IPS-15b (cell line): ENCODE measurements at regions not wholly inside any gene's neighbourhood (a gene's known extent, or its start where the extent isn't known, plus 50 kb on each side); places are given as distances from the start of the nearest gene placed in this dataset.

Source experiments
- H3K27me3 ChIP-seq: one replicate; pipeline ENCODE4 v1.6.1; 2013; ENCODE audit warnings: low read length; ENCODE audit not compliant: control insufficient read depth, insufficient read depth
- H3K36me3 ChIP-seq: one replicate; pipeline ENCODE4 v1.6.1; 2013; ENCODE audit warnings: low read length; ENCODE audit not compliant: control insufficient read depth, insufficient read depth
- H3K4me1 ChIP-seq: one replicate; pipeline ENCODE4 v1.6.1; 2013; ENCODE audit warnings: mild to moderate bottlenecking, low read length; ENCODE audit not compliant: control insufficient read depth, insufficient read depth
- H3K4me3 ChIP-seq: one replicate; pipeline ENCODE4 v1.5.1; 2013; ENCODE audit warnings: low read depth, low read length
- H3K9ac ChIP-seq: one replicate; pipeline ENCODE4 v1.6.1; 2013; ENCODE audit warnings: low read depth, mild to moderate bottlenecking, low read length
- H3K9me3 ChIP-seq: one replicate; pipeline ENCODE4 v1.6.1; 2013; ENCODE audit warnings: mild to moderate bottlenecking, low read length; ENCODE audit not compliant: control insufficient read depth, insufficient read depth

DNA sequence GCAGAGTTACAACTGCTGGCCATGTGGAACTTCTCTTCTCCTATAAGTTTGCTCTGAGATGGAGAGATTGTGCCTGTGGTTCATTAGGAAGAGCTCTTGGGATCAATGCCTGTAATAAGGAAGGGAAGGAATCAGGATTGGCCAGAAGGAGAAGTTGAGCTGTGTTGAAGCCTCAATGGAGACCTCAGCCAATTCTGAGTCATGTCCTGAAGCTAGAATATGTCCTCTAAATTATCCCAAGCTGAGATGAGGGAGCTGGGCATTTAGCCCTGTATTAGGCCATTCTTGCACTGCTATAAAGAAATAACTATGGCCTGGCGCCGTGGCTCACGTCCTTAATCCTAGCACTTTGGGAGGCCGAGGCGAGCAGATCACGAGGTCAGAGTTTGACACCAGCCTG is 85.4 kb upstream of the DHX15 start:
- no peak overlapping the region for H3K4me3 ChIP-seq
- peaks cover 2% of the 10 kb centered on the region for H3K4me1 ChIP-seq
- H3K27me3 ChIP-seq = no peaks in the 10 kb centered on the region
- no peaks in the 10 kb centered on the region for H3K9me3 ChIP-seq
- H3K9ac ChIP-seq = no peak overlapping the region
- H3K36me3 ChIP-seq = no peaks in the 10 kb centered on the region

DNA sequence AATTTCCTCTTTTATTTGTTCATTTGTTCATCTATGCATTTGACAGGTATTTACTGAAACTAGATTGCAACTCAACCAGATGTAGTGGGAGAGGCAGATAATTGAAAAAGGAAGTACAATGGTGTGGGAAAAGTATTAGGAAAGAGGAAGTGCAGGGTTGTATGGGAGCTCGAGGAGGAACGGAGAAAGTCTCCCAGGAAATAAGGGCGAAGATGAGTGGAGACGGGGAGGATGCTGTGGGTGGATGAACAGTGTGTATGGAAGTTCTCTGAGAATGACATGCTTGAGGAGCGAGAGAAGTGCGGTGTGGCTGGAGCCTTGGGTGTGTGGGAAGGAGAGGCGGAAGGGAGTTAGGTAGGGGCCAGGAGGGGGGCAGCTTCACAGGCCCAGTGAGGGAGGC is 87.5 kb upstream of the DHX15 start:
- no peaks in the 10 kb centered on the region for H3K27me3 ChIP-seq
- H3K9ac ChIP-seq = no peak overlapping the region
- H3K9me3 ChIP-seq = peaks cover 4% of the 10 kb centered on the region
- no peak overlapping the region for H3K4me3 ChIP-seq
- H3K4me1 ChIP-seq = peaks cover 2% of the 10 kb centered on the region
- no peaks in the 10 kb centered on the region for H3K36me3 ChIP-seq

DNA sequence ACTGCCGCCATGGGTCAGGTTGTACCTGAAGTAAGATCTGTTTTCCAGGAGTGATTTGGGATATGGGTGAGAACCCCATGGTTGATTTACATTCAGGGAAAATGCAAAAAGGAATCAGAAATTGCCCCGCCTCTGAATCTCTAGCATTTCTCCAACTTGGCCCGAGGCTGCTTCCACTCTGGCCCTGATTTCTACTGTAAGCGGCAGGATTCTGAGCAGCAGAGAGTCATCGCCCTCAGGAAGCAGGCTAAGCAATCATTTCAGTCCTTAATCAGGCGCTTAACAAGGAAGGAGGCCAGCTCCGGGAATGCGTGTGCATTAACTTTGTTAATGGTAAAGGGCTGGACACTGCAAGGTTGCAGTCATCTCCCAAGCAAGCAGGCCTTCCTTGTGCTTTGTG is 88.5 kb upstream of the DHX15 start:
- Histone ChIP-seq H3K36me3 (no peaks in the 10 kb centered on the region), H3K9me3 (peaks cover 4% of the 10 kb centered on the region), H3K9ac (no peak overlapping the region), H3K4me1 (peaks cover 2% of the 10 kb centered on the region), H3K4me3 (no peak overlapping the region), H3K27me3 (no peaks in the 10 kb centered on the region)

DNA sequence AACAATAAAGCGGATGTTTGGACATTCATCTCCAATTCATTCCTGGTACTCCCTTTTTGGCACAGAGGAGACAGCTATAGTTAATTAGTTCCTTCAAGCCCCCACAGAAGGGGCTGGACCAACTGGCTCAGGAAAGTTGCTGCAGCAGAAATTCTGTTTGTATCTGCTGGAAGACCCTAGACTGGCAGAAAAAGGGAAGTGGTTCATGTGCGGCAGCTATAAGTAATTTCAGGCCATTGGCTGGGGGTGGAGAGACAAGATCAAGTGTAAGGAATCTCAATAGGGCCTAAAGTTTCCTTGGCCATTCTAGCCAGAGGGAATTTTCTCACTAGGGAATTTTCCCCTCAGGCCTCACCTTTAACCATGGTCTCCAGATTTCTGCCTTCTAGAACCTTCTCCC is 89.9 kb upstream of the DHX15 start:
- Histone ChIP-seq H3K9ac (no peak overlapping the region), H3K36me3 (no peaks in the 10 kb centered on the region), H3K4me3 (no peak overlapping the region), H3K27me3 (no peaks in the 10 kb centered on the region), H3K9me3 (peaks cover 4% of the 10 kb centered on the region), H3K4me1 (peaks cover 2% of the 10 kb centered on the region)

DNA sequence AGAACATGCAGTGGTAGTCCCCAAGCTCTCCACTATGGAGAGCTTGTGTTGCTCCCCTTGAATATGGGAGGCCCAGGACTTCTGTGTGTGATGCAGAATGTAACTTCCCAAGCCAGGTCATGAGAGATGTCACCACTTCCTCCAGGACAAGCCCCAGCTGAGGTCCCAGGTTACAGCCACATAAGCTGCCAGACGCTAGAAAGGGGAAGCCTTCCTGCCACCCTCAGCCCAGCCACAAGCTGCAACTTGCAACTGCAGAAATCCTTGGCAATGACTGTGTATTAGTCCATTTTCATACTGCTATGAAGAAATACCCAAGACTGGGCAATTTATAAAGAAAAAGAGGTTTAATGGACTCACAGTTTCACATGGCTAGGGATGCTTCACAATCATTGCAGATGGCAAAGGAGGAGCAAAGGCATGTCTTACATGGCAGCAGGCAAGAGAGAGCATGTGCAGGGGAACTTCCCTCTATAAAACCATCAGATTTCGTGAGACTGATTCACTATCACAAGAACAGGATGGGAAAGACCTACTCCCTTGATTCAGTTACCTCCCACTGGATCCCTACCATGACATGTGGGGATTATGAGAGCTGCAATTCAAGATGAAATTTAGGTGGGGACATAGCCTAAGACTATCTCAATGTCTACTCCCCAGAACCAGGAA is 91.5 kb upstream of the DHX15 start:
- Histone ChIP-seq H3K4me1 (peaks cover 10% of the 10 kb centered on the region), H3K27me3 (no peaks in the 10 kb centered on the region), H3K9ac (no peak overlapping the region), H3K9me3 (peaks cover 4% of the 10 kb centered on the region), H3K4me3 (no peak overlapping the region), H3K36me3 (no peaks in the 10 kb centered on the region)

DNA sequence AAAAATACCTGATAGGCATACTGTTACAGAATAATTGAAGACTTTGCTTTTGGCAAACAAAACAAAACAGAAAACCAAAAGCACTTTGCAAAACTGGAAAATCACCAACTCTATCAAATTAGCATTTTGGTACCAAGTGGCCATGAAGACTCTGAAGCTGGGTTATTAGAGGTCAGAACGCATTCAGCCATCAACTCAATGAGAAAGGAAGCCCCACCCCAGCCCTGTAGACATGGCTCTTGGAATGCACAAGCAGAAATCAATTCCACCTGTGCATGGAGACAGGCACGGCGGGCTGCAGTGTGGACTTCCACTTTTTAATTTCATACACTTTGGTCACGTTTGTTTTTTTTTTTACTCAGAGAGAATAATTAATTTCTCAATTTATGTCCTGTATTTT is 93.6 kb upstream of the DHX15 start:
- H3K27me3 ChIP-seq = no peaks in the 10 kb centered on the region
- H3K36me3 ChIP-seq = no peaks in the 10 kb centered on the region
- H3K9ac ChIP-seq = no peak overlapping the region
- H3K4me1 ChIP-seq = peaks cover 8% of the 10 kb centered on the region
- H3K9me3 ChIP-seq = peaks cover 4% of the 10 kb centered on the region
- no peak overlapping the region for H3K4me3 ChIP-seq

DNA sequence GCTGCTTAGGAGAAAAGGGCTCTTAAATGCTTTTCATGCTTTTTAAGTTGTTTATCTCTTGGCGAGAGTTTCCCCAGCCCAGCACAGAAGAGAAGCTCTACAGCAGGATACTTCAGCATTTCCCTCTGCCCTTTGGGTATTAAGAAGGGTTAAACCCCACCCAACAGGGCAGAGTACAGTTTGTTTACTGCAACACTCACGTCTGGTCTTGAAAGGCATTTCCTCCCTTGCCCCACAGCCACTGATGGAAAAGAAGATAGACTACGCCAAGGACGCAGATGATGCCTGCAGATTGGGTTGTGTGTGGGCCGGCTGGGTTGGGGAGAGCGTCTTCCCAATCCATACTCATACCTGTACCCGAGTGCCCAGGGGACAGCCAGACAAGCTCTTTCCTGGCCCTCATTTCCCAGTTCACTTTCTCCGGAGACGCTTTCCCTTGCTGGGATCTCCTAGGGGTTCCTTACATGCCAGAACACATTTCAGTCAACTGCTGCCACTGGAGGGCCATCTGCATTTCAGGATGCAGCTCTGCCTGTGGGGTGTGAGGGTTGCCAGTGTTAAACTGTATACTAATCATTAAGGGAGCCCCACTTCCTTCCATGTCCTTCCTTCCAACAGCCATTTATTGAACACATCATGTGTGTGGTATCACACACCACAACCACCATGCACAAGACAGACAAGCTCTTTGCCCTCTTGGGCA is 96.5 kb upstream of the DHX15 start:
- H3K36me3 ChIP-seq = no peaks in the 10 kb centered on the region
- H3K4me3 ChIP-seq = no peak overlapping the region
- H3K27me3 ChIP-seq = no peaks in the 10 kb centered on the region
- H3K4me1 ChIP-seq = peaks cover 8% of the 10 kb centered on the region
- H3K9me3 ChIP-seq = no peaks in the 10 kb centered on the region
- H3K9ac ChIP-seq = no peak overlapping the region

DNA sequence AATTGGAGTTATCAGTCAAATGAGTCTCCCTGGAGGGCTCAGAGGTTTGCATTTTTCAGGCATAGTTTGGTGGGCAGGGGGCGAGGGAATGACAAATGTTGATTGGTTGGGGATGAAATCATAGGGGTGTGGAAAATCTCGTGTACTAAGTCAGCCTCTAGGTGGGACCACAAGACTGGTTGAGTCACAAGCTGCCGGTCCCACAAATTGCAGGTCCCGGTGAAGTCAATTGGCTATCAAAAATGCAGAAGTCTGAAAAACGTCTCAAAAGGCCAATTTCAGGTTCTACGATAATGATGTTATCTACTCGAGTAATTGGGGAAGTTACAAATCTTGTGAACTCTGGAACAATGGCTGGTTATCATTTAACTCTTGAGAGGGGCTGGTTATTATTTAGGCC is 98.8 kb upstream of the DHX15 start:
- Histone ChIP-seq H3K27me3 (no peaks in the 10 kb centered on the region), H3K9me3 (no peaks in the 10 kb centered on the region), H3K9ac (no peak overlapping the region), H3K36me3 (no peaks in the 10 kb centered on the region), H3K4me1 (peaks cover 17% of the 10 kb centered on the region), H3K4me3 (no peak overlapping the region)

DNA sequence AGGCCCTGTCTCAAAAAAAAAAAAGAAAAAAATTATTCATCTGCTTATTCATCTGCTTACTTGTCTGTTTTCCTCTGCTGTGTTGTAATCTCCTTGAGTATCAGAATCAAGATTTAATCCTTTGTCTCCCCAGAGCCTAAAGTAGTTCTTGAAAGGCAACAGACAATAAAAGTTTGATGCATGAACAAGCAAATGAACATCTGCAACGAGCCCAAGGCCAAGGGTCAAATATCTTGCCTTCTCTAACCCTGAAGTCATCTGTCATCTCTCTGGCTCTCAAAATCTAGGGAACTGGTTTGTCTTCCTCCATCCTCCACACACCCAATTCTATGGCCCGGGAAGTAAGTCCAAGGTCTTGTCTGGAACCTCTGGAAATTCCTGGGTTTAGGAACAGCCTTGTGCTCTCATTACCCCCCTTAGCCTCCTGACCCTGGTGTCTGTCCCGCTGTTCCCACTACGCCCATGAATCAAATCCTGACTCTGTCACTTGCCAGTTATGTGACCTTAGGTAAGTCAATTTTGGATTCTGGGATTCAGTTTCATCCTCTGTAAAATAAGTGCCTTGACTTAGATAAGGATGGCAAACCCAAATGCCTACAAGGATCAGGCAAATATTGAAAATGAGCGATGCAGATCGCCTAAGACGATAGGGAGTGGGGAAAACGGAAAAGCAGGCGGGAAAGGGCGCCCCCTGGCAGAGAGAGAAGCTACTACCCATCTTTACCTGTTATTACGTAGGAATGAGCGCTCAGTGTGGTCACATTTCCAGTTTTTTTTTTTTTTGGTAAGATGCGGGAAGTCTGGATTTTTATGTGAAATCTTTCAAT is 102.7 kb upstream of the DHX15 start:
- no peaks in the 10 kb centered on the region for H3K9me3 ChIP-seq
- no peaks in the 10 kb centered on the region for H3K27me3 ChIP-seq
- no peaks in the 10 kb centered on the region for H3K36me3 ChIP-seq
- peaks cover 19% of the 10 kb centered on the region for H3K4me1 ChIP-seq
- no peak overlapping the region for H3K9ac ChIP-seq
- no peak overlapping the region for H3K4me3 ChIP-seq

DNA sequence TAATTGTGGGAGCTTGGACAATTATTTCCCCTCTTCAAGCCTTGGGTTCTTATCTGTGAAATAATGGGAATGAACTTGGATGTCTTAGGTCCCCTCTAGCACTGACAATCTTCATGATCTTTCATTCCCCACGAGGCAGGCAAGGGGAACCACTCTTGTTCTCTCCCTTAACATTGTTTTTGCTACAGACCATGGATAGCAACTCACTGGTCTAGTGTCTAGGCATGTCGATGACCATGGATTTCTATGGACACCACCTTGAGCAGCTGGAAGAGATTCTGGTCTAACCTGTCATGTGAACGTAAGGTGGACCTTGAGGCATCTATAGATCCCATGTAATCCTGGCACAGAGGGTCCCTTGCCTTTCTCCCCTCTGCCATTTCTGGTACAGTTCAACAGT is 104.1 kb upstream of the DHX15 start:
- Histone ChIP-seq H3K4me3 (no peak overlapping the region), H3K36me3 (no peaks in the 10 kb centered on the region), H3K27me3 (no peaks in the 10 kb centered on the region), H3K9ac (no peak overlapping the region), H3K9me3 (no peaks in the 10 kb centered on the region), H3K4me1 (peaks cover 19% of the 10 kb centered on the region)

DNA sequence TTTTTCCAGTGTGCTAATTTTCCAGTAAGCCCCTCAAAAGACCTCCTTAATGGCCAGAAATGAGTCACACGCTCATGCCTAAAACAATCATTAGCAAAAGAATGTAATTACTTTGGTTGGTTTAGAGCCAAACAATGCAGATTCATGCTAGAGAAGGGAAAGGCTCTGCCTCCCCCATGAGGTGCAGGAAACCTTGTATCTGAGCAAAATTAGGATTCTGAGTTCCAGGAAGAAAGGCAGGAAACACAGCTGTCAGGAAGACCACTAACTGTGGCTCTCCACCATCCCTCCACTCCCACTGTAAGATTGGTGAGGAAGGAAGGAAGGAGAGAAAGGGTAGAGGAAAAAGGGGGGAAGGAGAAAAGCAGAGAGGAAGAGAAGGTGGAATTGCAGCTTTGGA is 104.9 kb upstream of the DHX15 start:
- no peaks in the 10 kb centered on the region for H3K27me3 ChIP-seq
- H3K4me1 ChIP-seq = peaks cover 19% of the 10 kb centered on the region
- no peak overlapping the region for H3K4me3 ChIP-seq
- H3K9me3 ChIP-seq = no peaks in the 10 kb centered on the region
- no peaks in the 10 kb centered on the region for H3K36me3 ChIP-seq
- no peak overlapping the region for H3K9ac ChIP-seq

DNA sequence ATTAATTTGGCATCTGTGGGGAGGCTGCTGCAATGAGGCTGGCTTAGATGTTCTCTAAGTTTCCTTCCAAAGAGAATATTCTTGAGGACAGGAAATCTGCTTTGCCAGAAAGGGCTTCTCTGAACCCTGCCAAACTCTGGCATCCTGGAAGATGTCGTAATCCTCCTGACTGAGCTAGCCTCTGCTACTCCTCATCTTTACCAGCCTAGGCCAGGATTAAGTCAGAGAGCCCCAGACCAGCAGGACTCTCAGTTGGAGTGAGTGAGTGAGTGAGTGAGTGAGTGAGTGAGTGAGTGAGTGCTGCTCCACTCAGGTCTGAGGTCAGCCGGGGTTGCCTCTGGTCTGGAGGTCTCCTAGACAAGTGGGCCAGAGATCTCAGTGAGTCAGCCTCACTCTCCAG is 104.9 kb upstream of the SOD3 start:
- H3K9ac ChIP-seq = no peak overlapping the region
- H3K9me3 ChIP-seq = no peaks in the 10 kb centered on the region
- H3K4me3 ChIP-seq = no peak overlapping the region
- no peaks in the 10 kb centered on the region for H3K36me3 ChIP-seq
- H3K4me1 ChIP-seq = peaks cover 19% of the 10 kb centered on the region
- H3K27me3 ChIP-seq = no peaks in the 10 kb centered on the region
